PC-9 (cell line): ENCODE measurements at regions not wholly inside any gene's neighbourhood (a gene's known extent, or its start where the extent isn't known, plus 50 kb on each side); places are given as distances from the start of the nearest gene placed in this dataset.

Source experiments
- BruUV-seq: library from RNA; stranded (reverse); fragments of 400-500 nt; replicated peaks from 2 replicates; lab custom pipeline; 2021; lab: Mats Ljungman, UMichigan
- CTCF ChIA-PET: fragments of 300-600 bp; sonication (Branson Sonifier 250); formaldehyde crosslinking; loops from one replicate; lab custom pipeline; 2022; ENCODE audit warnings: antibody characterized with exemption; lab: Charles Lee
- POLR2A ChIA-PET: fragments of 300-600 bp; sonication (Branson Sonifier 250); formaldehyde crosslinking; loops from one replicate; lab custom pipeline; 2022; ENCODE audit warnings: antibody characterized with exemption; ENCODE audit not compliant: unreplicated experiment; lab: Charles Lee
- DNase-seq, 2 experiments: peaks; one replicate each; pipeline versions ENCODE4 v3.0.0 to v3.0.0-alpha.2; 2015 to 2022; ENCODE audit warnings: mixed read lengths in 1 of 2
- H2AFZ ChIP-seq: fragments of 200-600 bp; sonication (generic); 2 replicates; pipeline ENCODE4 v1.8.1; 2017; ENCODE audit warnings: antibody characterized with exemption
- H3F3A ChIP-seq: fragments of 200-600 bp; sonication (generic); 2 replicates; pipeline ENCODE4 v1.8.1; 2017; ENCODE audit warnings: antibody characterized with exemption, mild to moderate bottlenecking, low read depth; ENCODE audit not compliant: insufficient read depth
- H3K27ac ChIP-seq: fragments of 200-600 bp; sonication (generic); 2 replicates; pipeline ENCODE4 v1.6.1; 2016; ENCODE audit warnings: mixed run types
- H3K27me3 ChIP-seq: fragments of 200-600 bp; sonication (generic); 2 replicates; pipeline ENCODE4 v1.6.1; 2016; ENCODE audit warnings: low read depth, mixed run types; ENCODE audit not compliant: insufficient read depth
- H3K36me3 ChIP-seq: fragments of 200-600 bp; sonication (generic); 2 replicates; pipeline ENCODE4 v1.6.1; 2016; ENCODE audit warnings: low read depth, mixed run types
- H3K4me1 ChIP-seq: fragments of 200-600 bp; sonication (generic); replicated peaks from 2 replicates; pipeline ENCODE4 v1.6.1; 2016; ENCODE audit warnings: mixed run types; ENCODE audit not compliant: insufficient read depth
- H3K4me2 ChIP-seq: fragments of 200-600 bp; sonication (generic); 2 replicates; pipeline ENCODE4 v1.6.1; 2017; ENCODE audit warnings: mixed run types
- H3K4me3 ChIP-seq: fragments of 200-600 bp; sonication (generic); 2 replicates; pipeline ENCODE4 v1.6.1; 2016; ENCODE audit warnings: mixed run types
- H3K79me2 ChIP-seq: fragments of 200-600 bp; sonication (generic); 2 replicates; pipeline ENCODE4 v1.6.1; 2017; ENCODE audit warnings: low read depth, mixed run types
- H3K9me2 ChIP-seq: fragments of 200-600 bp; sonication (generic); 2 replicates; pipeline ENCODE4 v1.8.1; 2017; ENCODE audit warnings: mild to moderate bottlenecking; ENCODE audit not compliant: insufficient read depth
- H3K9me3 ChIP-seq: fragments of 200-600 bp; sonication (generic); 2 replicates; pipeline ENCODE4 v1.8.1; 2016; ENCODE audit warnings: low read depth; ENCODE audit not compliant: insufficient read depth
- H4K20me1 ChIP-seq: fragments of 200-600 bp; sonication (generic); 2 replicates; pipeline ENCODE4 v1.8.1; 2017; ENCODE audit not compliant: insufficient read depth
- CTCF ChIP-seq: fragments of 200-600 bp; sonication (generic); conservative IDR thresholded peaks from 2 replicates; pipeline ENCODE4 v1.6.1; 2017; ENCODE audit warnings: mixed run types, antibody characterized with exemption, mild to moderate bottlenecking, moderate library complexity
- EZH2 ChIP-seq: fragments of 200-600 bp; sonication (generic); IDR thresholded peaks from 2 replicates; pipeline ENCODE4 v1.8.0; 2017; ENCODE audit warnings: antibody characterized with exemption, low read depth
- intact Hi-C: fragments of 100-400 bp; cut with micrococcal nuclease; formaldehyde crosslinking; loops from one replicate; pipeline ENCODE4 v1.10.0; 2022; ENCODE audit not compliant: unreplicated experiment

GRCh38 chr4:123827511-123827910, 430.9 kb downstream of the SPRY1 start:
- H3K9me3 ChIP-seq: 0 out of 2 replicates have a peak, but pooled peaks cover 4% of the 10 kb centered on the region
- no peaks in the 10 kb centered on the region for H3F3A ChIP-seq
- ChIA-PET POLR2A (no interaction called here), CTCF (no interaction called here)
- TF ChIP-seq CTCF (no peak), EZH2 (no peak)
- no peaks in the 10 kb centered on the region for H3K27me3 ChIP-seq
- H3K4me2 ChIP-seq: no peak overlapping the region
- H3K79me2 ChIP-seq: no peaks in the 10 kb centered on the region
- no peaks in the 10 kb centered on the region for H4K20me1 ChIP-seq
- no peak overlapping the region for H2AFZ ChIP-seq
- no peaks in the 10 kb centered on the region for H3K36me3 ChIP-seq
- H3K9me2 ChIP-seq: no peaks in the 10 kb centered on the region
- no peak overlapping the region for H3K27ac ChIP-seq
- no peaks in the 10 kb centered on the region for H3K4me1 ChIP-seq
- no peak for DNase-seq
- no peak overlapping the region for H3K4me3 ChIP-seq
- intact Hi-C loops: loop anchor here (2.0 kb wide), 1 partner anchor 277 kb away; no protein-coding TSS in a partner anchor
- no TSS peak for BruUV-seq

GRCh38 chr4:123830930-123831329, 434.3 kb downstream of the SPRY1 start:
- intact Hi-C loops: no loop called here
- TF ChIP-seq EZH2: no peak
- TF ChIP-seq CTCF: no peak
- H3K4me1 ChIP-seq: no peaks in the 10 kb centered on the region
- H2AFZ ChIP-seq: no peak overlapping the region
- no peaks in the 10 kb centered on the region for H3K27me3 ChIP-seq
- no peaks in the 10 kb centered on the region for H3K79me2 ChIP-seq
- DNase-seq: no peak
- no peaks in the 10 kb centered on the region for H3F3A ChIP-seq
- H3K9me3 ChIP-seq: no peaks in the 10 kb centered on the region
- H4K20me1 ChIP-seq: no peaks in the 10 kb centered on the region
- no peaks in the 10 kb centered on the region for H3K36me3 ChIP-seq
- H3K27ac ChIP-seq: no peak overlapping the region
- no peaks in the 10 kb centered on the region for H3K9me2 ChIP-seq
- POLR2A ChIA-PET: no interaction called here
- CTCF ChIA-PET: no interaction called here
- no peak overlapping the region for H3K4me2 ChIP-seq
- BruUV-seq: no TSS peak
- no peak overlapping the region for H3K4me3 ChIP-seq

GRCh38 chr4:123832173-123833026, 435.8 kb downstream of the SPRY1 start:
- BruUV-seq: no TSS peak
- Histone ChIP-seq H3K4me3 (no peak overlapping the region), H4K20me1 (no peaks in the 10 kb centered on the region), H3F3A (no peaks in the 10 kb centered on the region), H3K4me1 (no peaks in the 10 kb centered on the region), H3K27me3 (no peaks in the 10 kb centered on the region), H3K79me2 (no peaks in the 10 kb centered on the region), H3K9me3 (no peaks in the 10 kb centered on the region), H2AFZ (no peak overlapping the region), H3K9me2 (no peaks in the 10 kb centered on the region), H3K4me2 (no peak overlapping the region), H3K36me3 (no peaks in the 10 kb centered on the region), H3K27ac (no peak overlapping the region)
- DNase-seq: peak in 1 of 2 experiments; percentile 46
- ChIA-PET CTCF (interaction anchor here (0.6 kb wide), 1 partner anchor 704 kb away, joined by 3 read pairs; no protein-coding TSS in a partner anchor), POLR2A (no interaction called here)
- intact Hi-C loops: no loop called here
- no peak for TF ChIP-seq EZH2
